ENCODE measurements at regions not wholly inside any gene's neighbourhood (a gene's known extent, or its start where the extent isn't known, plus 50 kb on each side); places are given as distances from the start of the nearest gene placed in this dataset.

- in situ Hi-C loops (cut with MboI) (no loop called here), intact Hi-C loops (cut with micrococcal nuclease) (no loop called here)
- H3K27me3 ChIP-seq (ENCODE audit: control insufficient read depth in 2 of 2, insufficient read depth in 2 of 2, low read length in 2 of 2): no peaks in the 10 kb centered on the region
- no peak for ATAC-seq
- no peaks in the 10 kb centered on the region for H3K36me3 ChIP-seq (ENCODE audit: control insufficient read depth, insufficient read depth, low read length)
- ChIA-PET CTCF (ENCODE audit: low intra/inter-chr PET ratio) (no interaction called here), POLR2A (no interaction called here)
- DNase-seq (ENCODE audit: extremely low read depth in 1 of 4, low spot score in 3 of 4): no peak
- no peak overlapping the region for H3K9ac ChIP-seq (ENCODE audit: insufficient read depth in 1 of 2, low read depth in 2 of 2, low read length in 2 of 2)
- FAIRE-seq: no peak
- H3K27ac ChIP-seq (ENCODE audit: extremely low read depth, low read depth, low read length): no peak overlapping the region
- H2AFZ ChIP-seq (ENCODE audit: low read depth, low read length): no peak overlapping the region
- no peaks in the 10 kb centered on the region for H3K79me2 ChIP-seq (ENCODE audit: control insufficient read depth, insufficient read depth, low read length)
- H4K20me1 ChIP-seq (replicated peaks; ENCODE audit: control insufficient read depth, insufficient read depth, low read length): no peaks in the 10 kb centered on the region
- H3K4me3 ChIP-seq: no peak overlapping the region
- H3K9me3 ChIP-seq (replicated peaks; ENCODE audit: control insufficient read depth, insufficient read depth, low read depth, low read length): peaks cover 2% of the 10 kb centered on the region; the same call in 1 of the 2 replicates
- no peaks in the 10 kb centered on the region for H3K9me1 ChIP-seq (ENCODE audit: control insufficient read depth, insufficient read depth, low read length)
- BruUV-seq (replicated peaks): no TSS peak
- WGBS (ENCODE audit: insufficient coverage, low coverage, missing lambda C conversion rate): 0% methylated on average over 2 of the region's 2 CpGs
- H3K4me1 ChIP-seq (replicated peaks in 1 of 2; ENCODE audit: control insufficient read depth in 2 of 2, insufficient read depth in 2 of 2, low read length in 2 of 2): no peaks in the 10 kb centered on the region
- no peak overlapping the region for H3K4me2 ChIP-seq (ENCODE audit: insufficient read depth, low read length)
- TF ChIP-seq ID3 (CRISPR knock-in tag; IDR thresholded peaks at IDR 0.05): no peak
- no peak for TF ChIP-seq ID3 (tag; IDR thresholded peaks at IDR 0.05)
Observed at GRCh38 chr3:162525066-162525742, 1028.6 kb downstream of the OTOL1 start.

- no peak for FAIRE-seq
- intact Hi-C loops (cut with micrococcal nuclease): no loop called here
- TF ChIP-seq ZMIZ1 (IDR thresholded peaks at IDR 0.05; ENCODE audit: low read depth in 2 of 2, low read length in 2 of 2) (no peak), PTBP1 (IDR thresholded peaks at IDR 0.05; ENCODE audit: low read depth, low read length) (no peak), ZC3H4 (CRISPR knock-in tag; IDR thresholded peaks at IDR 0.05; ENCODE audit: borderline replicate concordance) (no peak), SAFB (IDR thresholded peaks at IDR 0.05; ENCODE audit: borderline replicate concordance, low read depth, low read length) (no peak), USF1 (CRISPR knock-in tag; IDR thresholded peaks at IDR 0.05) (no peak), MBD1 (CRISPR knock-in tag; IDR thresholded peaks at IDR 0.05) (no peak)
Observed at GRCh38 chr3:162525771-162526170, 1029.2 kb downstream of the OTOL1 start.

More at GRCh38 chr3:162525771-162526170, 1029.2 kb downstream of the OTOL1 start:
- CTCF ChIA-PET (ENCODE audit: low intra/inter-chr PET ratio): no interaction called here
- ATAC-seq (no peak), DNase-seq (ENCODE audit: extremely low read depth in 1 of 4, low spot score in 3 of 4) (no peak)
- in situ Hi-C loops (cut with MboI): no loop called here
- Histone ChIP-seq H3K9me1 (ENCODE audit: control insufficient read depth, insufficient read depth, low read length) (no peaks in the 10 kb centered on the region), H3K27ac (ENCODE audit: extremely low read depth, low read depth, low read length) (no peak overlapping the region), H3K4me2 (ENCODE audit: insufficient read depth, low read length) (no peak overlapping the region), H2AFZ (ENCODE audit: low read depth, low read length) (no peak overlapping the region), H3K27me3 (ENCODE audit: control insufficient read depth in 2 of 2, insufficient read depth in 2 of 2, low read length in 2 of 2) (no peaks in the 10 kb centered on the region), H3K9ac (ENCODE audit: insufficient read depth in 1 of 2, low read depth in 2 of 2, low read length in 2 of 2) (no peak overlapping the region), H3K9me3 (replicated peaks; ENCODE audit: control insufficient read depth, insufficient read depth, low read depth, low read length) (peaks cover 2% of the 10 kb centered on the region; the same call in 1 of the 2 replicates), H3K4me3 (no peak overlapping the region), H3K4me1 (replicated peaks in 1 of 2; ENCODE audit: control insufficient read depth in 2 of 2, insufficient read depth in 2 of 2, low read length in 2 of 2) (no peaks in the 10 kb centered on the region), H3K36me3 (ENCODE audit: control insufficient read depth, insufficient read depth, low read length) (no peaks in the 10 kb centered on the region), H4K20me1 (replicated peaks; ENCODE audit: control insufficient read depth, insufficient read depth, low read length) (no peaks in the 10 kb centered on the region), H3K79me2 (ENCODE audit: control insufficient read depth, insufficient read depth, low read length) (no peaks in the 10 kb centered on the region)
- WGBS (ENCODE audit: insufficient coverage, low coverage, missing lambda C conversion rate): 0% methylated on average over 4 of the region's 4 CpGs
- BruUV-seq (replicated peaks): no TSS peak
- POLR2A ChIA-PET: no interaction called here
